ENCODE measurements at regions not wholly inside any gene's neighbourhood (a gene's known extent, or its start where the extent isn't known, plus 50 kb on each side); places are given as distances from the start of the nearest gene placed in this dataset.

- TF ChIP-seq, protein P1, sequence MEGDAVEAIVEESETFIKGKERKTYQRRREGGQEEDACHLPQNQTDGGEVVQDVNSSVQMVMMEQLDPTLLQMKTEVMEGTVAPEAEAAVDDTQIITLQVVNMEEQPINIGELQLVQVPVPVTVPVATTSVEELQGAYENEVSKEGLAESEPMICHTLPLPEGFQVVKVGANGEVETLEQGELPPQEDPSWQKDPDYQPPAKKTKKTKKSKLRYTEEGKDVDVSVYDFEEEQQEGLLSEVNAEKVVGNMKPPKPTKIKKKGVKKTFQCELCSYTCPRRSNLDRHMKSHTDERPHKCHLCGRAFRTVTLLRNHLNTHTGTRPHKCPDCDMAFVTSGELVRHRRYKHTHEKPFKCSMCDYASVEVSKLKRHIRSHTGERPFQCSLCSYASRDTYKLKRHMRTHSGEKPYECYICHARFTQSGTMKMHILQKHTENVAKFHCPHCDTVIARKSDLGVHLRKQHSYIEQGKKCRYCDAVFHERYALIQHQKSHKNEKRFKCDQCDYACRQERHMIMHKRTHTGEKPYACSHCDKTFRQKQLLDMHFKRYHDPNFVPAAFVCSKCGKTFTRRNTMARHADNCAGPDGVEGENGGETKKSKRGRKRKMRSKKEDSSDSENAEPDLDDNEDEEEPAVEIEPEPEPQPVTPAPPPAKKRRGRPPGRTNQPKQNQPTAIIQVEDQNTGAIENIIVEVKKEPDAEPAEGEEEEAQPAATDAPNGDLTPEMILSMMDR (conservative IDR thresholded peaks at IDR 0.05) = no peak
- no peak for TF ChIP-seq ZFX (IDR thresholded peaks at IDR 0.05)
Measured at GRCh38 chr16:63774302-63774701, 1347.6 kb downstream of the CDH11 start.

Data from C4-2B (cell line).